Cardiac fibroblast (primary cell): ENCODE measurements at regions not wholly inside any gene's neighbourhood (a gene's known extent, or its start where the extent isn't known, plus 50 kb on each side); places are given as distances from the start of the nearest gene placed in this dataset.
A peak's percentile ranks its signal among the peaks of the same experiment; 100 is the strongest.

Experiments
- DNase-seq, 2 donors: peaks; one replicate each; pipeline versions ENCODE4 v3.0.0 to v3.0.0-alpha.2; 2010; ENCODE audit warnings: low read depth in 2 of 2
- H3K4me3 ChIP-seq, 2 donors: replicated peaks in 1 of 2; 1 replicate in 1 of 2; 2 replicates in 1 of 2; pipeline ENCODE4 v1.5.1; 2011; ENCODE audit warnings: low read depth in 2 of 2, low read length in 2 of 2, mild to moderate bottlenecking in 2 of 2, moderate library complexity in 1 of 2
- CTCF ChIP-seq: IDR thresholded peaks from one replicate; pipeline ENCODE4 v1.5.1; 2011; ENCODE audit warnings: low read depth, mild to moderate bottlenecking, low read length, inconsistent platforms

GRCh38 chr21:20721151-20721550 is 277.1 kb upstream of the NCAM2 start:
- no peak overlapping the region for H3K4me3 ChIP-seq
- no peak for TF ChIP-seq CTCF
- DNase-seq: no peak

- TF ChIP-seq CTCF: no peak
- H3K4me3 ChIP-seq: no peak overlapping the region
- no peak for DNase-seq
These were observed 269.5 kb upstream of the NCAM2 start for GRCh38 chr21:20728691-20729090.

GRCh38 chr21:20729376-20729775 is 268.8 kb upstream of the NCAM2 start:
- H3K4me3 ChIP-seq: no peak overlapping the region
- DNase-seq: peak; percentile 0 to 3
- no peak for TF ChIP-seq CTCF

- H3K4me3 ChIP-seq: no peak overlapping the region
- DNase-seq: no peak
- no peak for TF ChIP-seq CTCF
These were observed 267.8 kb upstream of the NCAM2 start for GRCh38 chr21:20730441-20730840.

GRCh38 chr21:20735257-20735656 is 263.0 kb upstream of the NCAM2 start:
- no peak for DNase-seq
- H3K4me3 ChIP-seq: no peak overlapping the region
- no peak for TF ChIP-seq CTCF

- no peak for TF ChIP-seq CTCF
- no peak overlapping the region for H3K4me3 ChIP-seq
- DNase-seq: no peak
These were observed 260.8 kb upstream of the NCAM2 start for GRCh38 chr21:20737227-20737913.

GRCh38 chr21:20739421-20739820 is 258.8 kb upstream of the NCAM2 start:
- no peak for DNase-seq
- no peak overlapping the region for H3K4me3 ChIP-seq
- TF ChIP-seq CTCF: no peak
